GM18499 (cell line): ENCODE measurements at regions not wholly inside any gene's neighbourhood (a gene's known extent, or its start where the extent isn't known, plus 50 kb on each side); places are given as distances from the start of the nearest gene placed in this dataset.
"Not testable (repeated sequence)": the region's sequence is repeated elsewhere in the genome, so short reads cannot be mapped to it uniquely, and the experiment has no call there.

ENCODE experiments used
- ATAC-seq: cut with Tn5 transposase; IDR thresholded peaks from one replicate; pipeline ENCODE4 v1.9.1; 2021; ENCODE audit warnings: moderate number of reproducible peaks; ENCODE audit not compliant: insufficient read depth, unreplicated experiment

DNA sequence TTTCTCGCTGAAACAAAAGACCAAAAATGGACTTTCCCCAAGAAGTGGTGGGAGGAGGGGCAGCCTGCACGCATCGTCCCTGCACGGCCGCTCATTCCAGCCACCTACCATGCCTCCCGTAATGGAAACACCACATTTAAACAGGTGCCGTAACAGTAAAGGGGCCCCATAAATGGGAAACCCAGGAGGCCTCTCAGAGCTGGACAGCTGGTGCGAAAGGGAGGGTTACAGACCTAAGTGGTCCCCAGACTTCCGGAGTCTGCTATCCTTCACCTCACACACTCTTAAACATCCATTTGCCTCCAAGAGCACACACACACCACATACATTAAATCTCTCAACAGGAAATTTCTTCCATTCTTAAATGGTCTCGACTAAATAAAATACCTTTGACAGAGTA, 120.7 kb upstream of the SOD1 start:
- ATAC-seq = no peak

- ATAC-seq = no peak
Observed at GRCh38 chr21:31537872-31538576, 121.5 kb upstream of the SOD1 start.

- ATAC-seq = no peak
Observed at GRCh38 chr21:31536138-31536537, 123.4 kb upstream of the SOD1 start.

DNA sequence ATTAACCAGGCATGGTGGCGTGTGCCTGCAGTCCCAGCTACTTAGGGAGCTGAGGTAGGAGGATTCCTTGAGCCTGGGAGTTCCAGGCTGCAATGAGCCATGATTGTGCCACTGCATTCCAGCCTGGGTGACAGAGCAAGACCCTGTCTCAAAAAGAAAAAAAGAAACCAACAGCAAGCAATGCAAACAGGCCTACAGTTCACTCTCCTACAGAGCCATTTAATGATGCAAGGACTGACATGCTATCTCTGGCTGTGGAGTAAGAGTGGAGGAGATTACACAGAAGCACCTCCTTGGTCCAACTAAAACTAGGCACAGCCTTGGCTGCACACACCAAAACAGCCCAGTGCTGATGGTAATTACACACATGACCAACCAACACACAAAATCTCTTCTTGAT, 127.5 kb upstream of the SOD1 start:
- ATAC-seq = no peak

DNA sequence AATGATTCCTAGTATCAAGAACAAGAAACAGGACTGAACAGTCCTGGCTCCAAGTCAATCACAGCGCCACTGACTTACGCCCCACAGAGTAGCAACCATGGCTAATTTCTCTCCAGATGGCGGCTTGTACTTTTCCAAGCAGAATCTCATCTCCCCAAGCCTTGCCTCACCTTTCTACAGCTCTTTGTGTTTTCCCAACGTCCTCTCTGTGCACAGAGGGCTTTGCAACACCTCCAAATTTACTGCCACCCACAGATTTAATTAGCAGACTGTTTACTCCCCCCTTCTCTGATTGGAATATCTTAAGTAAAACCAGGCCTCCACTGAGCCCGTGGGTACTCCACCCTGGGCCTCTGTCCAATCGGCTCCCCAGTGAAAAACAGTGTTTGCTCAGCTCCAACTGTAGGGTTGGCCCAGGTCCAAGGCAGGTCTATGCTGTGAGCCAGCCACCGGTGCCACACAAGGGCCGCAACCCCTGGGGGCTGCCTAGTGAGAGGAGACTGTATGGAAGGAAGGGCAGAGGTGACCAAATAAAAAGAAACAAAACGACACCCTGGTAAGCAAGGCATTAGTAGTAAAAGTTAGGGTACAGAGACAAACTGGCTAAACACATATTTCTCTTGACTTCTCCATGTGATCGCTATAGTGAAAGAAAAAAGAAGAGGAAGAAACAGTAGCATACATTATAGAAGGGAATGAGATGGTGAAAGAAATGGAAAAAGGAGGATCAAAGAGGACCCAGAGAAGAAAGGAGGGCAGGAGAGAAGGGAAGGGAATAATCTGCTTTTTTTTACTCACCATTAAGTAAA, 128.4 kb upstream of the SOD1 start:
- ATAC-seq = no peak

DNA sequence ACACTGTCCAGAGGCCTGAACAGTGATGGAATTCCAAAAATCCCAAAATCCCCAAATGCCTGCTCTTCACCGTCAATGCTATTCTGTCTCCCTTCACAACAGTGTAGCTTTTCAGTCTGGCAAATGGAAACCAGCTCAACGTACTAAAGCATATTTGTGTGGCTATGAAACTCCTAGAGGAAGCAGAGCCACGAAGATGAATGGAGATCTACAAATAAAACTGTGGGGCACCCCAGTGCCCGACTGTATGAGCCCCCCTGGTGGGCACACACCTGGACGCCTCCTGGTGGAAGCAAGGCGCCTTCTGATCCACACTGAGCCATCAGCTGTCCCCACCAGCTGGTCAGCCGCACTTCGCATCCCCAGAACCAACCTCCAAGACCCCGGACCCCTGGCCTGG, 129.1 kb upstream of the SOD1 start:
- no peak for ATAC-seq

DNA sequence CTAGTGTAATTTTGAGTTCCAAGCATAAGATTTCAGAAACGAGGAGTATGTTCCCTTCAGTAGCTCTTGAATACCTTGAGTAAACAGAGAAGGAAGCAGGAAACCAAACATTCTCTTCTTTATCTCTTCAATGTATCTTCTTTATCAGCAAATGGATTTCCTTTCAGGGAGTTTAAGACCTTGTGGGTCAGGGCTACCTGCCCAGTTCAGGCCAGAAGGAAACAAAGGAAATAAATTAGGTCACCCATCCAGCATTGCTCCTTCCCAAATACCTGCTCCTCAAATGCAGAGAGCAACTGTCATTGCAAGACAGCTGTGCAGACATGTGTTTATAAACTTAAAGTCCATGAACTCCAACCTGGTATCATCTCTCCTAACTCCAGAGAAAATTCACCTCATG, 130.1 kb upstream of the SOD1 start:
- no peak for ATAC-seq

DNA sequence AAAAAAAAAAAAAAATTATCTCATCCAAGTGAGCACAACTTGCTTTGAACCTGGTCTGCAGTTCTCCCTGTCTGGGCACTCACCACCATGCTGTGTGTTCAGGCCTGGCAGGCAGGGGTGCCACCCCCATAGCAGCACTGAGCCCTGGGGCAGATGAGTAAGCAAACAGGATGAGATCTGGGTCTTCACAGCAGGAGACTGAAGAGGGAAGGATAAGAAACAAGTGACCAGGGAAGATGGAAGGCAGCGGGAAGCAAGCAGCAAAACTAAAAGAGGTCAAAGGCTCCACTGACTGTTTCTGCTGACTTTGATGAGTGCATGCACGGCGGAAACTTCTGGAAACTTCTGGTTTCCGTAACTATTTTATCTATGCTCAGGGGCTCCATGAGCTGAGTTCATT, 133.5 kb upstream of the SOD1 start:
- no peak for ATAC-seq

- no peak for ATAC-seq
Observed at GRCh38 chr21:31524140-31524539, 135.4 kb upstream of the SOD1 start.

- ATAC-seq = no peak
Observed at GRCh38 chr21:31521515-31521914, 138.0 kb upstream of the SOD1 start.

DNA sequence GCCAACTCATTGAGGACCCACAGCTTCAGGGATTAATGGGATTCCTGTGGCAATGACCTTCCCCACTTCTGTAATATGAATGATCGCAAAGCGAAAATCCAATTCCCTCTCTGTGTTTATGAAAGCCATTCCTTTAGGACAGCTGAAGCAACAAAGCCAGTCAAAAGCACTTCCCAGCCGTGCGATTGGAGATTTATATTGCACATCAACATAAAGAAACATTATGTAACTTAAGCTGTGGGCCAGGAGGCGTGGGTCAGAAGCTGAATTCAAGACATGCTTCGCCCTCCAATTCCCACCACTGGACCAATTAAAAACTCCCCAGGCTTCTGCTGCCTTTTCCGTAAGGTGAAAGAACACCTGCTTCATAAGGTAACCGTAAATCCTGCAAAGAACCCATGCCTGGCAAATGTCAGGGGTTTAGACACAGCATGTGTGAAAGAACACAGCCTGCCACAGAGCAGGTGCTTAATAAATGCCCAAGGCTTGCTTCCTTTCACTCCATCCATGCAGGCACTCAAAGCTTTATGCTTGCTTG, 138.9 kb upstream of the SOD1 start:
- ATAC-seq = no peak

DNA sequence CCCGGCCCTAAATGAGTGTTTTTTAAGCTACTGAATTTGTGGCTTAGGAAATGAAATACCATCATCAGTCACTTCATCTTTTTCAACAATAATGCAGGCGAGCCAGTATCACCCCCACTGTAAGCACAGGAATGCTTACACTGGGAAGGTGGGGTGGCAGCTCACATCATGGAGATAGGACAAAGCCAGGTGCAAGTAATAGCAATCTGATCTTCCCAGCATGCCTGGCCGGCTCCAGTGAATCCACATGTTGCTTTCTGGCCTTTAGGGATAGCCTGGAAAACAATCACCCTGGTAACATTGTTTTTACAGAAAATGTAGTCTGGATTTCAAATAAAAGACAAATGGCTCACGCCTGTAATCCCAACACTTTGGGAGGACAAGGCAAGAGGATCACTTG, 140.9 kb upstream of the SOD1 start:
- no peak for ATAC-seq

DNA sequence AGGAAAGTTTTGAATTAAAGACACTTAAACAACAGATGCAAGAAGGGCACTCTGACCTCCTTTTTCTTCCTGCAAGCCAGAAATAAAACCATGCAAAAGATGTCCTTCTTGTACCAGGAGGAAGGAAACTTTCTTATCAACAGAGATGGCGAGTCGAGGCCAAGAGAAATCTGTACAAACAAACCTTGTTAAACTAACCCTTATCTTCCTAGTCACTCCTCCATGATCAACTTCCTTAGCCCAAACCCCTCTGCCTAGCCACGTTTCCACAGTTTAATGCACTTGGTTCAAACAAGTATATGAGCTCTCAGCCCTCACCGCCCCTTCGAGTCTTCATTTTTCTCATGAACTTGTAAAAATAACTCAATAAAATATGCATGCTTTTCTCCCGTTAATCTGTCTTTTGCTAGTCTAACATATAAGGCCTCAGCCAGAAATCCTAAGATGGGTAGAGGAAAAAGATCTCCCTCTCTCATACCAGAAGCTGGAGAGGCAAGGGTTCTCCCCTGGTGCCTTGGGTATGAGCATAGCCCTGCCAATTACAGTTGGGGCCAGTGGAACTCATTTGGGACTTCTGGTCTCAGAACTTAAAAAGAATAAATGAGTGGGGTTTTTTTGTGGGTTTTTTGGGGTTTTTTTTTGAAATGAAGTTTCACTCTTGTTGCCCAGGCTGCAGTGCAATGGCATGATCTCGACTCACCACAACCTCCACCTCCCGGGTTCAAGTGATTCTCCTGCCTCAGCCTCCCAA, 141.7 kb upstream of the SOD1 start:
- no peak for ATAC-seq

GRCh38 chr21:31515253-31515652, 144.2 kb upstream of the SOD1 start:
- no peak for ATAC-seq

DNA sequence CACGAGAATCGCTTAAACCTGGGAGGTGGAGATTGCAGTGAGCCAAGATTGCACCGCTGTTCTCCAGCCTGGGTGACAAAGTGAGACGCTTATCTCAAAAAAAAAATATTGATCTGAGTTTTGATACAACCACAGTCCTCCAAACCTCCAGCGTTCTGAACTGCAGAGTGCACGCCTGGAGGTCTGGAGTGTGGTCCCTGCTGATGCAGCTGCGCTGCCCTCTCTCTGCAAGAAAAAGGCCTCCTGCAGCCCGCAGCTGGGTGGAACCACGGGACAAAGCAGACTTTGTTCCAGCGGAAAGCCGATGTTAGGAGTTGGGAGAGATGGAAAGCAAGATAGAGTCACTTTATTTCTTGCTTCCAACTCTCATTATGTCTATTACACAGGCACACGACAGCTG, 144.9 kb upstream of the SOD1 start:
- no peak for ATAC-seq

- ATAC-seq = not testable (repeated sequence)
Observed at GRCh38 chr21:31513541-31513940, 146.0 kb upstream of the SOD1 start.

GRCh38 chr21:31511999-31512398, 147.5 kb upstream of the SOD1 start:
- ATAC-seq = not testable (repeated sequence)

- no peak for ATAC-seq
Observed at GRCh38 chr21:31511258-31511657, 148.2 kb upstream of the SOD1 start.

DNA sequence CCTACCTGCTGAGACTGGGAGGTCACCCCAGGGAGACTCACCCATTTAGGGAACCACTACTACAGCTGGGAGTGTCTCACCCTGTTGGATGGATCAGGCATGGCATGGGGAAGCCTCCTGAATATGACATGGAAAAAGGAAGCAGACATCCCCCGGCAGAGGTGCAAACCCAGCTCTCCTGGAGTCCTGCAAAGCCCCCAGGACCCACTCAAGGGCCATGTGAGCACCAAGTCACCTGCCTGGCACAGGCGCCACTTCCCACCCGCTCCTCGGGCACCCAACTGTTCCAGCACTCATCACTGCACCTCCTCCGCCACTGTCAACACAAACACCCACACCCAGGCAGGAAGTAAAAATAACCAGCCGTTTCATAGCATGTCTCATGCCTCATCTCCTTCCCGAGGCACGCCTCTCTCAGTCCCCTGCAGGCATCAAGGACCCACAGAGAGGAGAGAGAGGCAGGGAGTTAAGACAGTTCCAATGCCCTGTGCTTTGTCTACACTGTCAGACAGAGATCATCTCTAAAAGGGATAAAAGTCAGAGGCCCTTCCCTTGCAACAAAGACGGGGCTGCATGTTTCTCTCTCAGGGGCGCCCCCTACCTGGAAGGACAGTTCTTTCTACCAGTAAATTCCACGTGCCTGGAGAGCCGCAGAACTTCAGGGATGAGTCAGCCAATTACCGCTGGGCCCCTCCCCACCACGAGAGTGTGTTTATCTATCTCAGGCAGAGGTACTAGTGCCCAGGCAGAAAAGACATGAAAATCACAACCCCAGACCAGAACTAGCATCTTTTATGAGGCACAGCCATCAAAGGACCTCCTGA, 150.1 kb upstream of the SOD1 start:
- ATAC-seq = no peak

GRCh38 chr21:31505975-31506374, 153.5 kb upstream of the SOD1 start:
- ATAC-seq = no peak
